ENCODE measurements at regions not wholly inside any gene's neighbourhood (a gene's known extent, or its start where the extent isn't known, plus 50 kb on each side); places are given as distances from the start of the nearest gene placed in this dataset.

DNA sequence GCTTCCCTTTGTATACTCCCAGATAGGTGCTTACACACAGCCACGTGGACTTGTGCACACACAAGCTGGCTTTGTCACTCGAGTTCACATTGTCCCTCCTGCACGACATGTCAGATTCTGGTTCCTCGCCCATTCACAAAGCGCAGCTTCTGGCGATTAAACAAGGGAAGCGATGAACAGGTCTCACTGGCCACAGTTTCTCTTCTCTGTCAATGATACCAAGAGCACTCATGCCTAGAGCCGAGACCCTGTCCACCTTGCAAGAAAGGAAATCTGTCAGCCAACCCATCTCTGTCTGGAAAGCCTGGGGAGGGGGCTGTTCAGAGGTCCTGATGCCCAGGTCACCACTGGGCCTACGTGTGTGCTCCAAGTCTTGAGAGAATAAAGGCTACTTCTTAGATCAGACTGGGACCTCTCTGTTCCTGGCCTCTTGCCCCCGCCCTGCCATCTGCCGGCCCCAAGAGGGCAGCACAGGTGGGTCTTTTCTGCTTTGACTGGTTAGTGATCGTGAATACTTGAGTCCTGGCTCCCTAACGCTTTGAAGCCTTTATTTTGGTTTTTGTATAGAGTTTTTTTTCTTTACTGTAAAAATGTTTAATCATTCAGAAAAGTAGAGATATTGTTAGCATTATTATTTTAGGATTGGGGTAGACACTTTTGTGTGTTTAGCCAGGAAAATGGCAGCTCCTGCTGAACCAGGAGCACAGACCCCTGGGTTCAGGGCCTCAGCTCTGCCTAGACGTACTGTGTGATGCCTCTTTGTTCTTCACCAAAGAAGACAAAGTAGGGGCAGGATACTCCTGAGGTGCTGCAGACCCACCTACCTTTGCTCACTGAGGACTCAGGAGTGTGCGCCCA, 104.7 kb downstream of the MRM1 start:
- Histone ChIP-seq H3K27ac (ENCODE audit: low read depth, low read length) (no peak overlapping the region), H3K27me3 (ENCODE audit: control insufficient read depth, insufficient read depth, low read length) (peaks cover 23% of the 10 kb centered on the region), H3K36me3 (ENCODE audit: control insufficient read depth, insufficient read depth, low read length) (no peaks in the 10 kb centered on the region), H3K9me3 (ENCODE audit: control insufficient read depth, insufficient read depth, low read length) (no peaks in the 10 kb centered on the region), H3K4me3 (ENCODE audit: low read depth, low read length) (no peak overlapping the region), H3K4me1 (ENCODE audit: control insufficient read depth, insufficient read depth, low read length) (peaks cover 16% of the 10 kb centered on the region)
- DNase-seq (ENCODE audit: low read depth in 4 of 6, low spot score in 6 of 6) = peak in 2 of 6 donors; percentile 39 to 82
- 57% methylated on average over 12 of the region's 15 CpGs for WGBS (ENCODE audit: insufficient coverage)

- H3K4me3 ChIP-seq (ENCODE audit: low read depth, low read length) = no peak overlapping the region
- no peak overlapping the region for H3K27ac ChIP-seq (ENCODE audit: low read depth, low read length)
- WGBS (ENCODE audit: insufficient coverage) = 90% methylated on average over 2 of the region's 3 CpGs
- no peaks in the 10 kb centered on the region for H3K36me3 ChIP-seq (ENCODE audit: control insufficient read depth, insufficient read depth, low read length)
- H3K4me1 ChIP-seq (ENCODE audit: control insufficient read depth, insufficient read depth, low read length) = peaks cover 16% of the 10 kb centered on the region
- H3K27me3 ChIP-seq (ENCODE audit: control insufficient read depth, insufficient read depth, low read length) = peaks cover 23% of the 10 kb centered on the region
- H3K9me3 ChIP-seq (ENCODE audit: control insufficient read depth, insufficient read depth, low read length) = no peaks in the 10 kb centered on the region
- no peak for DNase-seq (ENCODE audit: low read depth in 4 of 6, low spot score in 6 of 6)
These were observed 106.5 kb downstream of the MRM1 start for GRCh38 chr17:36707904-36708303.

DNA sequence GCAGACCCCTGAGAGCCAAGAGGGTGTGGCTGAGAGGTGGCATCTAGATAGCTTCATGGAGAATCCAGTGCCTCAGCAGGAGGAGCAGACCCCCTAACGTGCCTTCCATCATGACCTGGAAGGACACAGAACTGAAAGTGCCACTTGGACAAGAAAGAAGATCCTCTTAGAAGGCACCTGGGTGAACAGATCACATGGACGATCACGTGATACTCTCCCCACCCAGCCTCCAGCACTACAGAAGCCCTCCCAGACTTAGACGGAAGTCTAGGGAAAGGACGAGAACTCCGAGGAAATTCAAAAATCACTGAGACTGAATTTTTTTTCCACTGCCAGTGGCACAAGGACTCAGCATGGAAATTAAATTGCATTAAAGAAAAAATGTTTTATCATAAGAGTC, 113.4 kb downstream of the MRM1 start:
- Histone ChIP-seq H3K4me1 (ENCODE audit: control insufficient read depth, insufficient read depth, low read length) (no peaks in the 10 kb centered on the region), H3K27ac (ENCODE audit: low read depth, low read length) (no peak overlapping the region), H3K36me3 (ENCODE audit: control insufficient read depth, insufficient read depth, low read length) (no peaks in the 10 kb centered on the region), H3K27me3 (ENCODE audit: control insufficient read depth, insufficient read depth, low read length) (no peaks in the 10 kb centered on the region), H3K4me3 (ENCODE audit: low read depth, low read length) (no peak overlapping the region), H3K9me3 (ENCODE audit: control insufficient read depth, insufficient read depth, low read length) (no peaks in the 10 kb centered on the region)
- no peak for DNase-seq (ENCODE audit: low read depth in 4 of 6, low spot score in 6 of 6)
- WGBS (ENCODE audit: insufficient coverage) = 50% methylated on average over 1 of the region's 6 CpGs

GRCh38 chr17:36715951-36716350, 114.6 kb downstream of the MRM1 start:
- Histone ChIP-seq H3K4me3 (ENCODE audit: low read depth, low read length) (no peak overlapping the region), H3K36me3 (ENCODE audit: control insufficient read depth, insufficient read depth, low read length) (no peaks in the 10 kb centered on the region), H3K27me3 (ENCODE audit: control insufficient read depth, insufficient read depth, low read length) (no peaks in the 10 kb centered on the region), H3K9me3 (ENCODE audit: control insufficient read depth, insufficient read depth, low read length) (no peaks in the 10 kb centered on the region), H3K4me1 (ENCODE audit: control insufficient read depth, insufficient read depth, low read length) (peaks cover under 1% of the 10 kb centered on the region), H3K27ac (ENCODE audit: low read depth, low read length) (no peak overlapping the region)
- 92% methylated on average over 5 of the region's 7 CpGs for WGBS (ENCODE audit: insufficient coverage)
- no peak for DNase-seq (ENCODE audit: low read depth in 4 of 6, low spot score in 6 of 6)

GRCh38 chr17:36717088-36717487, 115.7 kb downstream of the MRM1 start:
- no peaks in the 10 kb centered on the region for H3K27me3 ChIP-seq (ENCODE audit: control insufficient read depth, insufficient read depth, low read length)
- H3K4me3 ChIP-seq (ENCODE audit: low read depth, low read length) = no peak overlapping the region
- H3K9me3 ChIP-seq (ENCODE audit: control insufficient read depth, insufficient read depth, low read length) = no peaks in the 10 kb centered on the region
- 77% methylated on average over 2 of the region's 3 CpGs for WGBS (ENCODE audit: insufficient coverage)
- no peak for DNase-seq (ENCODE audit: low read depth in 4 of 6, low spot score in 6 of 6)
- peaks cover 7% of the 10 kb centered on the region for H3K4me1 ChIP-seq (ENCODE audit: control insufficient read depth, insufficient read depth, low read length)
- no peak overlapping the region for H3K27ac ChIP-seq (ENCODE audit: low read depth, low read length)
- no peaks in the 10 kb centered on the region for H3K36me3 ChIP-seq (ENCODE audit: control insufficient read depth, insufficient read depth, low read length)

DNA sequence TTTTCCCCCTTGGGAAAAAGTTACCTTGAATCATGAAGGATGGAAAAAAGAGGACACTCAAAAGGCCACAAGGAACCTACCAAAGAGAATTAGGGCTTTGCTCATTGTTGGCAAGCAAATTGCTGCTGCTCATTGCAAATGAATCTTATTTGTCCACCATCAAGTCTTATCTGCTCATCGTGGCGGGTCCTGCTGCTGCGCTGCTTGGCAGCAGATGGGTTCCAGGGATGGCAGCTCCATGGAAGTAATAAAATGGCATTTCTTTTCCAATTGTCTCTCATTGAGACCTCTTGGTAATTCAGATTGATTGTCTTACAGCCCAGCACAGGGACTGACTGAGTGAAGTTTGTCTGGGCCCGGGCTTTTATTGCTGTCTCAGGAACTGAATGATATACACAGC, 118.7 kb downstream of the MRM1 start:
- H3K9me3 ChIP-seq (ENCODE audit: control insufficient read depth, insufficient read depth, low read length) = no peaks in the 10 kb centered on the region
- H3K27me3 ChIP-seq (ENCODE audit: control insufficient read depth, insufficient read depth, low read length) = no peaks in the 10 kb centered on the region
- peaks cover 15% of the 10 kb centered on the region for H3K4me1 ChIP-seq (ENCODE audit: control insufficient read depth, insufficient read depth, low read length)
- H3K27ac ChIP-seq (ENCODE audit: low read depth, low read length) = no peak overlapping the region
- DNase-seq (ENCODE audit: low read depth in 4 of 6, low spot score in 6 of 6) = no peak
- H3K4me3 ChIP-seq (ENCODE audit: low read depth, low read length) = no peak overlapping the region
- no peaks in the 10 kb centered on the region for H3K36me3 ChIP-seq (ENCODE audit: control insufficient read depth, insufficient read depth, low read length)
- 17% methylated on average over 1 of the region's 4 CpGs for WGBS (ENCODE audit: insufficient coverage)

- H3K9me3 ChIP-seq (ENCODE audit: control insufficient read depth, insufficient read depth, low read length) = no peaks in the 10 kb centered on the region
- no CpG with 5 or more reads among the region's 8 CpGs for WGBS (ENCODE audit: insufficient coverage)
- DNase-seq (ENCODE audit: low read depth in 4 of 6, low spot score in 6 of 6) = peak in 1 of 6 donors; percentile 56
- no peak overlapping the region for H3K4me3 ChIP-seq (ENCODE audit: low read depth, low read length)
- no peaks in the 10 kb centered on the region for H3K27me3 ChIP-seq (ENCODE audit: control insufficient read depth, insufficient read depth, low read length)
- H3K4me1 ChIP-seq (ENCODE audit: control insufficient read depth, insufficient read depth, low read length) = peaks cover 15% of the 10 kb centered on the region
- H3K36me3 ChIP-seq (ENCODE audit: control insufficient read depth, insufficient read depth, low read length) = no peaks in the 10 kb centered on the region
- no peak overlapping the region for H3K27ac ChIP-seq (ENCODE audit: low read depth, low read length)
These were observed 120.3 kb downstream of the MRM1 start for GRCh38 chr17:36721560-36722120.

GRCh38 chr17:36722121-36722902, 120.9 kb downstream of the MRM1 start:
- H3K4me1 ChIP-seq (ENCODE audit: control insufficient read depth, insufficient read depth, low read length) = peaks cover 15% of the 10 kb centered on the region
- 7% methylated on average over 46 of the region's 49 CpGs for WGBS (ENCODE audit: insufficient coverage)
- peak overlapping the region; percentile 28 for H3K4me3 ChIP-seq (ENCODE audit: low read depth, low read length)
- H3K36me3 ChIP-seq (ENCODE audit: control insufficient read depth, insufficient read depth, low read length) = no peaks in the 10 kb centered on the region
- peak in 2 of 6 donors; percentile 75 to 84 for DNase-seq (ENCODE audit: low read depth in 4 of 6, low spot score in 6 of 6)
- no peaks in the 10 kb centered on the region for H3K27me3 ChIP-seq (ENCODE audit: control insufficient read depth, insufficient read depth, low read length)
- no peak overlapping the region for H3K27ac ChIP-seq (ENCODE audit: low read depth, low read length)
- H3K9me3 ChIP-seq (ENCODE audit: control insufficient read depth, insufficient read depth, low read length) = no peaks in the 10 kb centered on the region

- Histone ChIP-seq H3K4me1 (ENCODE audit: control insufficient read depth, insufficient read depth, low read length) (peaks cover 21% of the 10 kb centered on the region), H3K9me3 (ENCODE audit: control insufficient read depth, insufficient read depth, low read length) (no peaks in the 10 kb centered on the region), H3K36me3 (ENCODE audit: control insufficient read depth, insufficient read depth, low read length) (no peaks in the 10 kb centered on the region), H3K27ac (ENCODE audit: low read depth, low read length) (no peak overlapping the region), H3K27me3 (ENCODE audit: control insufficient read depth, insufficient read depth, low read length) (peaks cover 3% of the 10 kb centered on the region), H3K4me3 (ENCODE audit: low read depth, low read length) (no peak overlapping the region)
- WGBS (ENCODE audit: insufficient coverage) = 90% methylated on average over 1 of the region's 6 CpGs
- DNase-seq (ENCODE audit: low read depth in 4 of 6, low spot score in 6 of 6) = no peak
These were observed 121.5 kb downstream of the MRM1 start for GRCh38 chr17:36722903-36723263.

Data from spinal cord (tissue), 9 donors.